ENCODE measurements at regions not wholly inside any gene's neighbourhood (a gene's known extent, or its start where the extent isn't known, plus 50 kb on each side); places are given as distances from the start of the nearest gene placed in this dataset.

DNA sequence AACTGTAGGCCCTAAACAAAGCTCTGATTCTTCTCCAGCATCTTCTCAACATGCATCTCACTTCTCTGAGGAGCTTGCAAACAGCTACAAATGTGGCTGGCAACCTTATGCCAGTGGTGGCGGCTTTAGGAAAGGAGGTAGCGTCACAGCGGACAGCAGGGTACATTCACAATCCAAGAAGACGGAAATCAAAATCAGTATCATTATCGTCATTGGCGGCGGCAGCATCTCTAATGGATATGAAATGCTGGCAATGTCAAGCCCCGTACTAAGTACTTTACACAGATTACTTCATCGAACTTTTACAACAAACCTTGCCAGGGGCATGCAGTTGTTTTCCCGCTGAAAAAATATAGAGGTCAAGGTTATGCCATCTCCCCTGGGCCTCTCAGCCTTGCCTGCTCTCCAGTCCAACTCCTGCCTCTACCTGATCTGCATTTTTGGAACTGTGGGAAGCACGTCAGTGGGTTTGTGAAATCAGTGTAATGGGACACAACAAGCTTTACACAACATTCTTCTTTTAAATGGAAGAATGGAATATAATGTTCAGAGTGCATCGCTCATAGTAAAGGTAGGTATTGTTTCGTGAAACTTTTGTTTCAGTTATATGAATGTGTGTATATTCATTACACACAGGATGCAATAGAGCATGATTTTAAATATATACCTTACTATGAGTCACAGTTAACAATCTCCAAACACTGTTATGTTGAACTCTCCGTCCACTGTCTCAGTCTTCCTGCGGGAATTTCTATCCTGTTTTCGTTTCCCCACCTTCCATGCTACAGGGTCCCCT, 152.9 kb downstream of the TTC32 start:
- H3K9me3 ChIP-seq: no peaks in the 10 kb centered on the region
- intact Hi-C loops (cut with DNase I): no loop called here
- no peaks in the 10 kb centered on the region for H3K36me3 ChIP-seq
- no peak for TF ChIP-seq POLR2AphosphoS5 (IDR thresholded peaks at IDR 0.05; ENCODE audit: insufficient read depth in 1 of 2, low read depth in 1 of 2)
- TF ChIP-seq POLR2A (IDR thresholded peaks at IDR 0.05): no peak
- H3K4me1 ChIP-seq: no peaks in the 10 kb centered on the region
- peak in 1 of 2 donors; percentile 58 for DNase-seq (ENCODE audit: extremely low spot score in 2 of 2)
- H3K27me3 ChIP-seq: no peaks in the 10 kb centered on the region
- no peak overlapping the region for H3K27ac ChIP-seq
- no peak overlapping the region for H3K4me3 ChIP-seq

DNA sequence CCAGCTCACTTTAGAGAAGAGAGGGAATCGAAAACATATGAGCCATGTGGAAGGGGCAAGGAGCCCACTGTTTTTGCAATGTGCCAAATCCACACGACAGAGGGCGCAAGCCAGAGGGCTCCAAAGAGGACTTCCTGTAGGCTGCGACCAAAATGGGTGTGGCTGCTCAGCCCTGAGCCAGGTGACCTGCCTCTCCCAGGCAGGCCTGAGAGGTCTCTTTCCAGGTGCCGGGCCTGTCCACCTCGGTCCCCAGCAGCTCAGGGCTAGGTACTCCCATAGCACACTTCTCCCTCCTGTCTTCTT, 153.8 kb downstream of the TTC32 start:
- H3K27me3 ChIP-seq: no peaks in the 10 kb centered on the region
- H3K27ac ChIP-seq: no peak overlapping the region
- TF ChIP-seq POLR2AphosphoS5 (IDR thresholded peaks at IDR 0.05; ENCODE audit: insufficient read depth in 1 of 2, low read depth in 1 of 2) (no peak), POLR2A (IDR thresholded peaks at IDR 0.05) (no peak), CTCF (IDR thresholded peaks at IDR 0.05) (no peak)
- intact Hi-C loops (cut with DNase I): no loop called here
- DNase-seq (ENCODE audit: extremely low spot score in 2 of 2): peak in 1 of 2 donors; percentile 77
- H3K36me3 ChIP-seq: no peaks in the 10 kb centered on the region
- H3K4me1 ChIP-seq: no peaks in the 10 kb centered on the region
- H3K9me3 ChIP-seq: no peaks in the 10 kb centered on the region
- no peak overlapping the region for H3K4me3 ChIP-seq

DNA sequence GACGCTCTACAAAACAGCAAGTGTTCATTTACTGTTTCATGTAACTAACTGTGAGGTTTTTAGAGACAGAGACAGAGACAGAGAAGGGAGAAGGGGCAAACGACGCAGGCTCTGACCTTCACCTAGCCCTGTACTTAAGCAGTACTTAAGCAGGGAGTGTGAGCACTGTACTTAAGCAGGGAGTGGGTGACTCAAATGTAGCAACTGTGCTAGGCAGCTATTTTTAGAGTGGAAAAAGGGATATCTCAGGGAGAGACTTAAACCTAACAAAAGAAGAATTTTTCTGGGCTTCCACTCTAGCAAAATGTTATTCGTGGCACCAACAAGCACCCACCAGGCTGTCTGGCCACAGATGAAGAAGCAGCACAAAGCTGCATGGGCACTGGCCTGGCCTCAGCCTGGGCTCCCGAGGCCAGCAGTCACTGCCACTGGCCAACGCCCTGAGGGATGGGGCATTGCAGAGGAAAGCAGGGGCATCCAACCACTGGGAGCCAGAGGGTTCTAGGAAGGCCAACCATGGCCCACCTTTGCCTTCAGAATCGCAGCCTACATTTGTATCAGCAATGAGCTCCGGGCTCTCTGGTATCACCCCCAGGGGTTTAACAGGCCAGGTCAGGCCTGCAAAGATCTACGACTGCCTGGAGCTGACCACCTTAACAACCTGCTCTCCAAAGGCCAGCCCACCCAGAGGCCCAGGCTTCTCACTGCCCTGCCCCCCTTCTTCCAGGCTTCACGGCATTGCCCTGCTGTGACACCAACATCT, 154.3 kb downstream of the TTC32 start:
- H3K27me3 ChIP-seq: no peaks in the 10 kb centered on the region
- intact Hi-C loops (cut with DNase I): no loop called here
- no peak overlapping the region for H3K4me3 ChIP-seq
- no peak for DNase-seq (ENCODE audit: extremely low spot score in 2 of 2)
- H3K4me1 ChIP-seq: no peaks in the 10 kb centered on the region
- H3K27ac ChIP-seq: no peak overlapping the region
- H3K9me3 ChIP-seq: no peaks in the 10 kb centered on the region
- no peaks in the 10 kb centered on the region for H3K36me3 ChIP-seq
- no peak for TF ChIP-seq POLR2AphosphoS5 (IDR thresholded peaks at IDR 0.05; ENCODE audit: insufficient read depth in 1 of 2, low read depth in 1 of 2)
- no peak for TF ChIP-seq POLR2A (IDR thresholded peaks at IDR 0.05)
- no peak for TF ChIP-seq CTCF (IDR thresholded peaks at IDR 0.05)

- Histone ChIP-seq H3K9me3 (no peaks in the 10 kb centered on the region), H3K36me3 (no peaks in the 10 kb centered on the region), H3K4me1 (no peaks in the 10 kb centered on the region), H3K27ac (no peak overlapping the region), H3K4me3 (no peak overlapping the region), H3K27me3 (no peaks in the 10 kb centered on the region)
- TF ChIP-seq POLR2AphosphoS5 (IDR thresholded peaks at IDR 0.05; ENCODE audit: insufficient read depth in 1 of 2, low read depth in 1 of 2) (no peak), CTCF (IDR thresholded peaks at IDR 0.05) (no peak), POLR2A (IDR thresholded peaks at IDR 0.05) (no peak)
- intact Hi-C loops (cut with DNase I): no loop called here
- DNase-seq (ENCODE audit: extremely low spot score in 2 of 2): peak in 1 of 2 donors; percentile 76
Observed at GRCh38 chr2:19746611-19747309, 155.0 kb downstream of the TTC32 start.

GRCh38 chr2:19746137-19746600, 155.6 kb downstream of the TTC32 start:
- intact Hi-C loops (cut with DNase I): no loop called here
- no peak for DNase-seq (ENCODE audit: extremely low spot score in 2 of 2)

More at GRCh38 chr2:19746137-19746600, 155.6 kb downstream of the TTC32 start:
- Histone ChIP-seq H3K4me1 (no peaks in the 10 kb centered on the region), H3K36me3 (no peaks in the 10 kb centered on the region), H3K9me3 (no peaks in the 10 kb centered on the region), H3K27me3 (no peaks in the 10 kb centered on the region), H3K27ac (no peak overlapping the region), H3K4me3 (no peak overlapping the region)
- TF ChIP-seq POLR2A (IDR thresholded peaks at IDR 0.05): no peak
- no peak for TF ChIP-seq CTCF (IDR thresholded peaks at IDR 0.05)

All from vagina (tissue), 2 donors.